ENCODE measurements at regions not wholly inside any gene's neighbourhood (a gene's known extent, or its start where the extent isn't known, plus 50 kb on each side); places are given as distances from the start of the nearest gene placed in this dataset.

GRCh38 chr4:161197474-161197873 lies 966.3 kb downstream of the FSTL5 start:
- TF ChIP-seq CTCF (IDR thresholded peaks at IDR 0.05) (no peak), POLR2A (IDR thresholded peaks at IDR 0.05) (no peak)
